SJCRH30 (cell line): ENCODE measurements at regions not wholly inside any gene's neighbourhood (a gene's known extent, or its start where the extent isn't known, plus 50 kb on each side); places are given as distances from the start of the nearest gene placed in this dataset.
A peak's percentile ranks its signal among the peaks of the same experiment; 100 is the strongest.
"Not testable (repeated sequence)": the region's sequence is repeated elsewhere in the genome, so short reads cannot be mapped to it uniquely, and the experiment has no call there.

Experiments used
- DNase-seq, 2 experiments: peaks; one replicate each; pipeline ENCODE4 v3.0.0-alpha.2; 2015 to 2020
- H3K27ac ChIP-seq: fragments of 250-450 bp; sonication (Bioruptor Pico); 2 replicates; pipeline ENCODE4 v1.5.1; 2020; ENCODE audit warnings: mild to moderate bottlenecking, moderate library complexity
- H3K27me3 ChIP-seq: fragments of 250-450 bp; sonication (Bioruptor Pico); 2 replicates; pipeline ENCODE4 v1.5.1; 2020; ENCODE audit warnings: mild to moderate bottlenecking, moderate library complexity
- H3K36me3 ChIP-seq: fragments of 250-450 bp; sonication (Bioruptor Pico); 2 replicates; pipeline ENCODE4 v1.5.1; 2020; ENCODE audit warnings: mild to moderate bottlenecking, moderate library complexity
- H3K4me1 ChIP-seq: fragments of 250-450 bp; sonication (Bioruptor Pico); 2 replicates; pipeline ENCODE4 v1.5.1; 2020; ENCODE audit warnings: mild to moderate bottlenecking, moderate library complexity
- H3K4me3 ChIP-seq: fragments of 250-450 bp; sonication (Bioruptor Pico); 2 replicates; pipeline ENCODE4 v1.5.1; 2020; ENCODE audit warnings: mild to moderate bottlenecking, moderate library complexity
- H3K9me3 ChIP-seq: fragments of 250-450 bp; sonication (Bioruptor Pico); replicated peaks from 2 replicates; pipeline ENCODE4 v1.5.1; 2020; ENCODE audit warnings: mild to moderate bottlenecking, moderate library complexity

- Histone ChIP-seq H3K4me1 (no peaks in the 10 kb centered on the region), H3K27me3 (no peaks in the 10 kb centered on the region), H3K9me3 (no peaks in the 10 kb centered on the region), H3K27ac (no peak overlapping the region), H3K36me3 (no peaks in the 10 kb centered on the region), H3K4me3 (no peak overlapping the region)
- DNase-seq: no peak
Measured at GRCh38 chr4:134915355-134915754, 713.8 kb upstream of the PABPC4L start.

GRCh38 chr4:134914250-134914649 lies 712.7 kb upstream of the PABPC4L start:
- H3K27me3 ChIP-seq, H3K9me3 ChIP-seq, H3K27ac ChIP-seq, H3K36me3 ChIP-seq, H3K4me1 ChIP-seq, DNase-seq, H3K4me3 ChIP-seq: not testable (repeated sequence)

DNA sequence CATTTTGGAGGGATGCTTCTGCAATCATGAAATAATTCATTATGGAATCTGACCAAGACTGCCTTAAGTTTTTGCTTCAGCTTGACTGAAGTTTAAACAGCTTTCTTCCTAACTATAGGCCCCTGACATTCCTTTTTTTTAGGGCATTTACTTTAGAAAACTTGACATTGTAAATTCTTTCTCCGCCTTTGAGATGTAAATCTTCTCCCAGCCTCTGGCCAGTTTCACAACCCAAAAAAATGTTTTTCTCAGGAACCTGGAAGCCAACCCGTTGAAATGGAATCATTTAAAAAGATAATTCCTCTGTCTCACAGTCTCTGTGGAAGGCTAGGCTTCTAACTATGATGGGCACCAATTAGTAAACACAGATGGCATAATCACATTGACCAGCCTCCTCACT lies 710.4 kb upstream of the PABPC4L start:
- Histone ChIP-seq H3K4me3 (no peak overlapping the region), H3K27me3 (no peaks in the 10 kb centered on the region), H3K4me1 (no peaks in the 10 kb centered on the region), H3K27ac (no peak overlapping the region), H3K36me3 (no peaks in the 10 kb centered on the region), H3K9me3 (no peaks in the 10 kb centered on the region)
- DNase-seq: no peak

GRCh38 chr4:134906404-134907023 lies 704.9 kb upstream of the PABPC4L start:
- DNase-seq: peak in 1 of 2 experiments; percentile 31
- H3K9me3 ChIP-seq: no peaks in the 10 kb centered on the region

DNA sequence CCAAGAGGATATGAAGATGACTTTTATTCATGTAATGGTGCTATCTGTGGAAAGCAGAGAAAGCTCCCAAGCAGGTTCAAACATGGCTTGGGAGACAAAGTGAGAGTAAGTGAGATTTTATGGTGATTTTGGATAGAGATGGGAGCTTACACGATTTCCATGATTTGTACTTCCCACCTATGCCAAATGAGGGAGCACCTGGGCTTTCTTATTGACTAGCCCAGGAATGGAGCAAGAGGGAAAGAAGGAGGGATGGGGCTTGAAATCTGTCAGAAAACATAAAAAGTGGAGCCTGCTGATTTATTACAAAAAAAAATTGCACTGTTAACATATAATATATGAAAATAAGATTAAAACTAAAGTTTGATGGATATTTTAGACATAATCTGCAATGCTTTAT lies 703.5 kb upstream of the PABPC4L start:
- Histone ChIP-seq H3K27ac (no peak overlapping the region), H3K36me3 (no peaks in the 10 kb centered on the region), H3K4me3 (no peak overlapping the region), H3K27me3 (no peaks in the 10 kb centered on the region), H3K9me3 (no peaks in the 10 kb centered on the region), H3K4me1 (no peaks in the 10 kb centered on the region)
- DNase-seq: no peak

More at GRCh38 chr4:134906404-134907023, 704.9 kb upstream of the PABPC4L start:
- Histone ChIP-seq H3K4me1 (no peaks in the 10 kb centered on the region), H3K27me3 (no peaks in the 10 kb centered on the region), H3K4me3 (no peak overlapping the region), H3K27ac (no peak overlapping the region), H3K36me3 (no peaks in the 10 kb centered on the region)

DNA sequence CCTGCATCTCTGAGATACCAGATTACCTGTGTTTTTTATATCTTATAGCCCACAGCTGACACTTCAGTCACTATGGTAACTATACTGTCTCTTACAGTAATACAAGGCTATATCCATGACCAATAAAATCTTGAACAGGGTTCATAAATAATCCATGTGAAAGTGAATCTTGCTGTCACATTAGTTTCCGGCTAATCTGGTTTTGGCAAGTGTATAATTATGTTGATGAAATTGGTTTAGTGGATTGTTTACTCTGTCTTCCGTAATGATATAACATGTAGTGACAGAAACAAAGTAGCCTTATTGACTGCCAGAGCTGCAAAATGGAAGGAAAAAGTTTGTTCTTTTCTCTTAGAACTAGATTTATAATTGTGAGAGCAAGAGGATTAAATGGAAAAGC lies 686.6 kb upstream of the PABPC4L start:
- DNase-seq: no peak
- Histone ChIP-seq H3K36me3 (no peaks in the 10 kb centered on the region), H3K27me3 (no peaks in the 10 kb centered on the region), H3K4me1 (no peaks in the 10 kb centered on the region), H3K9me3 (no peaks in the 10 kb centered on the region), H3K4me3 (no peak overlapping the region), H3K27ac (no peak overlapping the region)

DNA sequence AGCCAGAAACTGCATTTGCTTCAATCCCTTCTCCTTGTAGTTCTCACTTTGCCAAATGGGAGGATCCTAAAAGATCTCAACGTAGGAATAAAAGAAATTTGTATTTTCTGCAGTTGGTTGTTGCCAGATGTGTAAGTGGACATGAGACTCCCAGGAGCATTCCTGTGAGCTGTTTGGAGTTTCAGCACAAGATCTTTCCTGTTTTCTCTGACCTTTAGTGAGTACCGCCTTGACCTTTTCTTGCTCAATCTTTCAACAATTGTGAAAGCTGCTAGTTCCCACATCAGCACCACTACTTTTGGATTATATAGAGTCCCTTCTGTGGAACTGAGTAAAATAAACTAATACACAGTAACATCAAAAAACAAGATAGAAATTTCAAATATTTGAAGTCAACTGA lies 683.8 kb upstream of the PABPC4L start:
- no peak overlapping the region for H3K4me3 ChIP-seq
- no peaks in the 10 kb centered on the region for H3K36me3 ChIP-seq
- H3K4me1 ChIP-seq: no peaks in the 10 kb centered on the region
- H3K27me3 ChIP-seq: no peaks in the 10 kb centered on the region
- H3K27ac ChIP-seq: no peak overlapping the region
- DNase-seq: no peak
- H3K9me3 ChIP-seq: no peaks in the 10 kb centered on the region

- Histone ChIP-seq H3K27me3 (no peaks in the 10 kb centered on the region), H3K4me1 (no peaks in the 10 kb centered on the region), H3K36me3 (no peaks in the 10 kb centered on the region), H3K9me3 (no peaks in the 10 kb centered on the region), H3K27ac (no peak overlapping the region), H3K4me3 (no peak overlapping the region)
- no peak for DNase-seq
Measured at GRCh38 chr4:134883831-134884449, 682.4 kb upstream of the PABPC4L start.

DNA sequence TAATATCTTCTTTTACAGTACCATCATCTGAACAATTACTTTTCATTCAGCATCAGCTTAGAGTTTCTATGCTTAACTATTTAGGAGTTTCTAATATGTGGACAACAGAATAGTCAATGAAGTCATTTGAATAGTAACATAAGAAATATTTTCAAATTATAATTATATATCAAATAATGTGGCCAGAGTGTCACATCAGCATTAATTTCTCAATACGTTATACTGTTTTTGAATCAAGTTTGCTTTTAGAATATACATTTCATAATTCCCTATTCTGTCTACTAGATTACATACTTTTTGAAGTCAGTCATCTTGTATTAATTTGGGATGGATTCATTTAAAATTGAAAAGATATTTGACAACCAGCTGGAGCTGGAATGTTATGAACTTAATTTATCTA lies 677.4 kb upstream of the PABPC4L start:
- Histone ChIP-seq H3K27me3 (no peaks in the 10 kb centered on the region), H3K27ac (no peak overlapping the region), H3K4me3 (no peak overlapping the region), H3K4me1 (no peaks in the 10 kb centered on the region), H3K9me3 (no peaks in the 10 kb centered on the region), H3K36me3 (no peaks in the 10 kb centered on the region)
- no peak for DNase-seq

- H3K27me3 ChIP-seq: no peaks in the 10 kb centered on the region
- H3K36me3 ChIP-seq: no peaks in the 10 kb centered on the region
- no peaks in the 10 kb centered on the region for H3K9me3 ChIP-seq
- no peak for DNase-seq
- H3K27ac ChIP-seq: no peak overlapping the region
- no peaks in the 10 kb centered on the region for H3K4me1 ChIP-seq
- no peak overlapping the region for H3K4me3 ChIP-seq
Measured at GRCh38 chr4:134867027-134867426, 665.4 kb upstream of the PABPC4L start.

- H3K4me3 ChIP-seq: no peak overlapping the region
Measured at GRCh38 chr4:134865675-134866074, 664.1 kb upstream of the PABPC4L start.

GRCh38 chr4:134862116-134862515 lies 660.5 kb upstream of the PABPC4L start:
- H3K36me3 ChIP-seq: no peaks in the 10 kb centered on the region
- H3K9me3 ChIP-seq: no peaks in the 10 kb centered on the region
- H3K27me3 ChIP-seq: no peaks in the 10 kb centered on the region
- no peak for DNase-seq
- H3K27ac ChIP-seq: no peak overlapping the region
- H3K4me3 ChIP-seq: no peak overlapping the region
- H3K4me1 ChIP-seq: no peaks in the 10 kb centered on the region

More at GRCh38 chr4:134865675-134866074, 664.1 kb upstream of the PABPC4L start:
- no peaks in the 10 kb centered on the region for H3K36me3 ChIP-seq
- no peak for DNase-seq
- no peaks in the 10 kb centered on the region for H3K9me3 ChIP-seq
- H3K4me1 ChIP-seq: no peaks in the 10 kb centered on the region
- no peaks in the 10 kb centered on the region for H3K27me3 ChIP-seq
- no peak overlapping the region for H3K27ac ChIP-seq

DNA sequence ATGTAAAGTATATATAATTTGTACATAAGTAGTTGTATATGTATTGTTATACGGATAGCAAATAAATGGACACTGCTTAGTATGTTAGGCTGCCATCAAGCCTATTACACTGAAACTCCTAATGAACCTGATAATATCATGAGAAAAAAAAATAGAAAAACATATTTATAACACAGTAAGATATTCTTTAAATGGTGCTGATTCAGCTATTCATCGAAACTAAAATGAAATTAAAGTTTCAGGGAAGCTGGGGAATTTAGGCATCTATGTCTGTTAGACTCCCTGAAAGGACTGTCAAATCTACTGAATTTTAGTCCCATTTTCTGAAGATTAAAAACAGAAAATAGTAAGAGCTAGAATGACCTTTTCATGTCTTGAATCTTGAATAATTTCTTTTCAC lies 647.1 kb upstream of the PABPC4L start:
- Histone ChIP-seq H3K9me3 (no peaks in the 10 kb centered on the region), H3K27me3 (no peaks in the 10 kb centered on the region), H3K4me1 (no peaks in the 10 kb centered on the region), H3K36me3 (no peaks in the 10 kb centered on the region), H3K27ac (no peak overlapping the region), H3K4me3 (no peak overlapping the region)
- no peak for DNase-seq

DNA sequence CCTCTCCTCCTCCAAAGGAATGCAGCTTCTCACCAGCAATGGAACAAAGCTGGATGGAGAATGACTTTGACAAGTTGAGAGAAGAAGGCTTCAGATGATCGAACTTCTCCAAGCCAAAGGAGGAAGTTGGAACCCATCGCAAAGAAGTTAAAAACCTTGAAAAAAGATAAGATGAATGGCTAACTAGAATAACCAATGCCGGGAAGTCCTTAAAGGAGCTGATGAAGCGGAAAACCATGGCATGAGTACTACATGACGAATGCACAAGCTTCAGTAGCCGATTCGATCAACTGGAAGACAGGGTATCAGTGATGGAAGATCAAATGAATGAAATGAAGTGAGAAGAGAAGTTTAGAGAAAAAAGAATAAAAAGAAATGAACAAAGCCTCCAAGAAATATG lies 629.2 kb upstream of the PABPC4L start:
- not testable (repeated sequence) for H3K4me3 ChIP-seq, DNase-seq, H3K9me3 ChIP-seq, H3K27ac ChIP-seq, H3K27me3 ChIP-seq, H3K36me3 ChIP-seq, H3K4me1 ChIP-seq

DNA sequence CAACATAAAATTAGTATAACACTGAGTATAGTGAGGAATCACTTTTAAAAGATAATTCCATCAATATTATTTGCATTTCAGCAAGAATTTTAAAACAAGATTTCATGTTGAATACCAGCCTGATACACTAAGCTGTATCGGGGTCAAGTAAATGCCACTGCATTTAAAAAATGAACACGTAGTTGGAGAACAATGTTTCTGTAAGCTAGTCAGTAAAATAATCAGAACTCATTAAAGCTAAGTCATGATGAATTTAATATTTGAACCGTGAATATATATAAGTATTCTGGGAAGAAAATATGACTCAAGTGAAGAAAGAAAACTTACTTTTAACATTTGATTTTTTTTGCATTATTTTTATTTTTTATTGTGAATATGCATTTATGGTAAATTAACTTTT lies 611.0 kb upstream of the PABPC4L start:
- Histone ChIP-seq H3K27me3 (no peaks in the 10 kb centered on the region), H3K9me3 (no peaks in the 10 kb centered on the region), H3K4me1 (no peaks in the 10 kb centered on the region), H3K36me3 (no peaks in the 10 kb centered on the region), H3K4me3 (no peak overlapping the region), H3K27ac (no peak overlapping the region)
- no peak for DNase-seq

- no peak overlapping the region for H3K27ac ChIP-seq
- no peaks in the 10 kb centered on the region for H3K36me3 ChIP-seq
- DNase-seq: no peak
- H3K27me3 ChIP-seq: no peaks in the 10 kb centered on the region
- H3K9me3 ChIP-seq: no peaks in the 10 kb centered on the region
- H3K4me3 ChIP-seq: no peak overlapping the region
- H3K4me1 ChIP-seq: no peaks in the 10 kb centered on the region
Measured at GRCh38 chr4:134807231-134807745, 605.7 kb upstream of the PABPC4L start.
